ENCODE measurements at regions not wholly inside any gene's neighbourhood (a gene's known extent, or its start where the extent isn't known, plus 50 kb on each side); places are given as distances from the start of the nearest gene placed in this dataset.

DNA sequence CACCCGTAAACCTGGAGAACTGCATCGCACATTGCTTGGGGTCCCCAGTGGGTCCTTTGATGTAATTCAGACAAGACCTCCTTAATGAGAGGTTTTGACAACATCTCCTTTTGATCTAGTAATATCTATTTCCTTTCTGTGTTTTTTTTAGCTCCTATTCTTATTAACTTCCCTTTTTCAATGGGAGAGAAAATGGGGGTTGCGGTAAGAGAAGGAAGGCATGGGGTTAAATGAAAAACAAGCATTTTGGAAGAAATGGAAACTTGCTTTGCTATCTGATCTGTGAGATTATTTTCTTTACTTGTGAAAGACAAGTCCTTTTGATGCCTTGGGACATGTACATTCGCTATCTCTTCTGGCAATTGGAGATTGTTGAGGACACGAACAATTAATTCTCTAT is 418.6 kb upstream of the MAN1A1 start:
- in situ Hi-C loops (cut with HindIII; ENCODE audit: low pct_unique_long_range_greater_than_20kb, low sequenced_read_pairs) (no loop called here), intact Hi-C loops (cut with micrococcal nuclease; ENCODE audit: unreplicated experiment) (no loop called here)
- Histone ChIP-seq H3K36me3 (ENCODE audit: control insufficient read depth, insufficient read depth, low read length) (no peaks in the 10 kb centered on the region), H3K4me3 (ENCODE audit: low read depth in 2 of 2, low read length in 2 of 2) (no peak overlapping the region), H3K9me3 (ENCODE audit: control insufficient read depth, insufficient read depth, low read depth, low read length) (no peaks in the 10 kb centered on the region), H3K27ac (ENCODE audit: low read length) (no peak overlapping the region), H3K4me1 (ENCODE audit: control insufficient read depth, insufficient read depth, low read length) (no peaks in the 10 kb centered on the region), H3K27me3 (ENCODE audit: control insufficient read depth, insufficient read depth, low read length) (no peaks in the 10 kb centered on the region)
- ChIA-PET CTCF (no interaction called here), POLR2A (no interaction called here)
- TF ChIP-seq TCF7L2 (IDR thresholded peaks at IDR 0.05; ENCODE audit: low read depth, low read length) (no peak), POLR2AphosphoS5 (IDR thresholded peaks at IDR 0.05; ENCODE audit: low read depth, low read length) (no peak), CTCF (IDR thresholded peaks at IDR 0.05) (no peak), SIN3A (IDR thresholded peaks at IDR 0.05; ENCODE audit: borderline replicate concordance, insufficient read depth, low read depth, low read length) (no peak)
- TF ChIP-seq, protein P1, sequence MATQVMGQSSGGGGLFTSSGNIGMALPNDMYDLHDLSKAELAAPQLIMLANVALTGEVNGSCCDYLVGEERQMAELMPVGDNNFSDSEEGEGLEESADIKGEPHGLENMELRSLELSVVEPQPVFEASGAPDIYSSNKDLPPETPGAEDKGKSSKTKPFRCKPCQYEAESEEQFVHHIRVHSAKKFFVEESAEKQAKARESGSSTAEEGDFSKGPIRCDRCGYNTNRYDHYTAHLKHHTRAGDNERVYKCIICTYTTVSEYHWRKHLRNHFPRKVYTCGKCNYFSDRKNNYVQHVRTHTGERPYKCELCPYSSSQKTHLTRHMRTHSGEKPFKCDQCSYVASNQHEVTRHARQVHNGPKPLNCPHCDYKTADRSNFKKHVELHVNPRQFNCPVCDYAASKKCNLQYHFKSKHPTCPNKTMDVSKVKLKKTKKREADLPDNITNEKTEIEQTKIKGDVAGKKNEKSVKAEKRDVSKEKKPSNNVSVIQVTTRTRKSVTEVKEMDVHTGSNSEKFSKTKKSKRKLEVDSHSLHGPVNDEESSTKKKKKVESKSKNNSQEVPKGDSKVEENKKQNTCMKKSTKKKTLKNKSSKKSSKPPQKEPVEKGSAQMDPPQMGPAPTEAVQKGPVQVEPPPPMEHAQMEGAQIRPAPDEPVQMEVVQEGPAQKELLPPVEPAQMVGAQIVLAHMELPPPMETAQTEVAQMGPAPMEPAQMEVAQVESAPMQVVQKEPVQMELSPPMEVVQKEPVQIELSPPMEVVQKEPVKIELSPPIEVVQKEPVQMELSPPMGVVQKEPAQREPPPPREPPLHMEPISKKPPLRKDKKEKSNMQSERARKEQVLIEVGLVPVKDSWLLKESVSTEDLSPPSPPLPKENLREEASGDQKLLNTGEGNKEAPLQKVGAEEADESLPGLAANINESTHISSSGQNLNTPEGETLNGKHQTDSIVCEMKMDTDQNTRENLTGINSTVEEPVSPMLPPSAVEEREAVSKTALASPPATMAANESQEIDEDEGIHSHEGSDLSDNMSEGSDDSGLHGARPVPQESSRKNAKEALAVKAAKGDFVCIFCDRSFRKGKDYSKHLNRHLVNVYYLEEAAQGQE (IDR thresholded peaks at IDR 0.05; ENCODE audit: insufficient read depth in 1 of 2, low read depth in 2 of 2, low read length in 1 of 2) = no peak
- no peak for ATAC-seq
- BruUV-seq (replicated peaks) = no TSS peak
- DNase-seq (ENCODE audit: low read depth, low spot score) = no peak

DNA sequence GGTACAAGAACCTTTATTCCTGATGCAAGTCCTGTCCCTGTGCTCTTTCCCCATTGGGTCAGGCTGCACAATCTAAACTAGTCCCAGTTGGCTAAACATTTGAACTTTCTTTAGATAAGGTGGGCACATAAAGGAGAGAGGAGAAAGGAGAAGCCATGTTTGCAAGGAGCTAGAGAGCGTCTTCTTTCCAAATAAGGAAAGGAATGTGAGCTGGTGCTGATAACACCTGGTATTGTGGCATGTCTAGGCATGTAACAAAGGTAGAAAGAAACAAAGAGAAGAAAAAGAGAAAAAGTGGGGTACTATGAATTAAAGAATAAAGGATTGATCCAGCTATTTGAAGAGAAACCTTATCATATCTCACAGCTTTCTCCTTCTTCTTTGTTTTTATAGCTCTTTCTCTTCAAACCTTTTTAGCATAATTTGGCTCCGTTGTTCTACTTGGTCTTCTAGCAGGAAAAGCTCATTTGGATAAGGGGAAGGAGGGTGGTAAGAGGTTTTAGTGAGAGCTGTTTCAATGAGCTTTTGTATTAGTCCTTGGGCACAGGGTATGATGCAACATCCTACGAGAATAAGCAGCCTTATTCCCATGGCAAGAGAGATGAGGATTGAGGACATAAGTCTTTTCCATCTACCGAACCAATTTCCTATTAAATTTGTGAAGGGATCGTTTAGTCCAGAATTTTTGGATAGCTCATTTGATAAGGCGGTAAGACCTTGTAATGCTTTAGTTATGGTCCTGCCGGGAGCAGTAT is 415.5 kb upstream of the MAN1A1 start:
- ATAC-seq (no peak), DNase-seq (ENCODE audit: low read depth, low spot score) (no peak)
- ChIA-PET CTCF (interaction anchor here (0.6 kb wide), 1 partner anchor 10 kb away, joined by 5 read pairs; no protein-coding TSS in a partner anchor), POLR2A (no interaction called here)
- in situ Hi-C loops (cut with HindIII; ENCODE audit: low pct_unique_long_range_greater_than_20kb, low sequenced_read_pairs) (no loop called here), intact Hi-C loops (cut with micrococcal nuclease; ENCODE audit: unreplicated experiment) (no loop called here)
- Histone ChIP-seq H3K4me3 (ENCODE audit: low read depth in 2 of 2, low read length in 2 of 2) (no peak overlapping the region), H3K9me3 (ENCODE audit: control insufficient read depth, insufficient read depth, low read depth, low read length) (no peaks in the 10 kb centered on the region), H3K4me1 (ENCODE audit: control insufficient read depth, insufficient read depth, low read length) (no peaks in the 10 kb centered on the region), H3K36me3 (ENCODE audit: control insufficient read depth, insufficient read depth, low read length) (no peaks in the 10 kb centered on the region), H3K27me3 (ENCODE audit: control insufficient read depth, insufficient read depth, low read length) (no peaks in the 10 kb centered on the region), H3K27ac (ENCODE audit: low read length) (no peak overlapping the region)
- TF ChIP-seq TCF7L2 (IDR thresholded peaks at IDR 0.05; ENCODE audit: low read depth, low read length) (no peak), CTCF (IDR thresholded peaks at IDR 0.05) (no peak), SIN3A (IDR thresholded peaks at IDR 0.05; ENCODE audit: borderline replicate concordance, insufficient read depth, low read depth, low read length) (no peak), POLR2AphosphoS5 (IDR thresholded peaks at IDR 0.05; ENCODE audit: low read depth, low read length) (no peak)
- TF ChIP-seq, protein P1 (IDR thresholded peaks at IDR 0.05; ENCODE audit: insufficient read depth in 1 of 2, low read depth in 2 of 2, low read length in 1 of 2) = no peak
- no TSS peak for BruUV-seq (replicated peaks)
